ENCODE measurements at regions not wholly inside any gene's neighbourhood (a gene's known extent, or its start where the extent isn't known, plus 50 kb on each side); places are given as distances from the start of the nearest gene placed in this dataset.

GRCh38 chr22:48886604-48887393 lies 940.9 kb downstream of the BRD1 start:
- no peak for DNase-seq (ENCODE audit: low spot score)

GRCh38 chr22:48885919-48886305 lies 941.8 kb downstream of the BRD1 start:
- DNase-seq (ENCODE audit: low spot score) = no peak

DNA sequence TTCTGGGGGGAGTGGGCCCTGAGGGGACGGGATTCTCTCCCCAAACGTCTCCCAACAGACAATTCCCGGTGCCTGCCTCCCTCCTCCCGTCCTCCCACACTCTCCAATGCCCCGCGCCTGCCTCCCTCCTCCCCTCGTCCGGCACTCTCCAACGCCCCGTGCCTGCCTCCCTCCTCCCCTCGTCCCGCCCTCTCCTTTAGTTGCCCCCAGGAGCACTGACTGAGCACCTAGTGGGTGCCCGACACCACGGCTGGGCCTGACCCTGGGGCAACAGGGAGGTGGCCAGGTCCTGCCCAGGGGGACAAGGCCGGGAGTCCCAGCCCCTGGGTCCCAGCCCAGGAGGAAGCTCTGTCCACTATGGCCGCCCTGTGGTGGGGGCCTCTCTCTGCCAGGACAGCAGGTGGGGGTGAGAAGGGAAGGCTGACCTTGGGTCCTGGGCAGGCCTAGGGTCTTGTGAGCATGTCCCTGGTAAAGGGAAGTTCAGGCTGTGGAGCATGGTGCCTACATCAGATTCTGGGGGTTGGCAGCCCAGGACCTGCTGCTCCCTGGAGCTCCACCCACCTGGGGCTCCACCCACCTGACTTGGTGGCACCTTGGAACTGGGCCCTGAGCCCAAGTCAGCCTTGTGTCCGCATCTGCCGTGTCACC lies 942.3 kb downstream of the BRD1 start:
- DNase-seq (ENCODE audit: low spot score) = no peak

DNA sequence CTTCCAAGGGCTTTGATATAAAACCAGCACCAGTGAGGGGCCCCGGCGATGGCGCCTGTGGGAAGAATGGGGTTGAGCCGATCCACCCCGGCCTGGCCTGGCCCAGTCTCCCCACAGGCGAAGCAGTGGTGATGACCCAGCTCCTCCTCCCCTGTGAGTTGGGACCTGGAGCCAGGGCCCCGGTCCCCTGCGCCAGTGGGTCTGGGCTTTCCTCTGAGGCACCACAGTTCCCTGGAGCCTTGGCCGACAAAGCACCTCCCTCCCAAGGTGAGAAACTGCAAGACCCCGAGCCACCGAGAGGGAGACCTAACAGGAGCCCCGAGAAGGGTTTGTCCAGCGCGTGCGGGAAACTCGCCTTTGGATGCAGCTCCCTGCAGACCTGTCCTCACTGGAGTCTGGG lies 942.9 kb downstream of the BRD1 start:
- DNase-seq (ENCODE audit: low spot score) = no peak

- DNase-seq (ENCODE audit: low spot score) = no peak
Observed at GRCh38 chr22:48884324-48884723, 943.3 kb downstream of the BRD1 start.

DNA sequence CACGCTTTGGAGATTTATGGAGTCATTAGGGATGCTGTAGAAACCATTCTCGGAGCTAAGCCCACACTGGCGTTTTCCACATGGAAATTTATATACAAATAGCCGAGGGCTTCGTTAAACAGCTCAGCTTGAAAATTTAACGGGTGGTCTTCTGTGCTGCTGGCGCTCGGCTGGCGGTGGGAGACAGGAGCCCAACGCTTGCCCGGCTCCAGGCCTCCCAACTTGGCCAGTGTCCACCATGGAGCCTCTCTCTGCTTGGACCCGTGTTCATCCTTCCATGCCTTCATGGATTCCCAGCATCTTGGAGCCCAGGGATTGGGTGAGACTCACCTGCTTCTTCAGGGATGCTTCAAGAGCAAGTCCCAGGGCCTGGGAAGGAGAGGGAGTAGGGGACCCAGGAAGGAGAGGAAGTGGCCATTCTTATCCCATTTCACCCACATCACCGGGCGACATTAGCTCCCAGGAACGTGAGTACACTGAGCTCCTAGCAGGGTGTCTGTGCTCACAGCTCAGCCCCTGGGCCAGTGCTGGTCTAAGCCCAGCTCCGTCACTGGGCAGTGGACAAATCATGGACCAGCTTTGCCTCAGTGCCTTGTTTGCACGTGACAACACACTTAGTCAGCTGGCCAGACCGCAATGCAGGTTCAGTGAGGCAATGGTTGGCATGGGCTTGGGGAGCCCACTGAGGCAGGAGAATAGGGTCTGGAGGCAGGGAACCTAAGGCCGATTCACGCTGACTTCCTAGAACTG lies 944.3 kb downstream of the BRD1 start:
- no peak for DNase-seq (ENCODE audit: low spot score)

GRCh38 chr22:48882636-48883200 lies 945.0 kb downstream of the BRD1 start:
- DNase-seq (ENCODE audit: low spot score) = no peak

DNA sequence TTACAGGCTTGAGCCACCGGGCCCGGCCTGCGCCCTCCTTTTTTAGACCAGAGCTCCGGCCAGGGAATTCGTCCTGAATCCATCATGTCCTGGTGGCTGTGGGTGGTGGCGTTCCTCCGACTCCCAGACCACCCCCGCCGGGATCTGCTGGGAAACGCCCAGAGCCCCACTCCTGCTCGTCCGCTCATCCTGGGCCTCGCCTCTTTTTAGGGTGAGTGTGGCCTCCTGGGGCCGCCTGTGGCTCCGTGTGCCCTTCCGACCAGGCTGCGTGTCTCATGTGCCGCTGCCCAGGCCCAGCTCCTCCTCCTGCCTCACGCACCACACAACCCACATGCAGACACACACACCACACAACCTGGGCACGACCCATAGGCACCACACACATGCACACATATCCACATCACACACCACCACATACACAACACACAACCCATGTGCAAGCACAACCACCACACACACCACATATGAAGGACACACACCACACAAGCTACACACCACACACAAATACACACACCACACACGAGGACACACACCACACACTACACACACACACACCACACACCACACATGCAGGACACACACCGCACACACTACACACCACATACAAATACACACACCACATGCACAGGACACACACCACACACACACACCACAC lies 946.2 kb downstream of the BRD1 start:
- DNase-seq (ENCODE audit: low spot score) = no peak

GRCh38 chr22:48880749-48881148 lies 946.9 kb downstream of the BRD1 start:
- no peak for DNase-seq (ENCODE audit: low spot score)

DNA sequence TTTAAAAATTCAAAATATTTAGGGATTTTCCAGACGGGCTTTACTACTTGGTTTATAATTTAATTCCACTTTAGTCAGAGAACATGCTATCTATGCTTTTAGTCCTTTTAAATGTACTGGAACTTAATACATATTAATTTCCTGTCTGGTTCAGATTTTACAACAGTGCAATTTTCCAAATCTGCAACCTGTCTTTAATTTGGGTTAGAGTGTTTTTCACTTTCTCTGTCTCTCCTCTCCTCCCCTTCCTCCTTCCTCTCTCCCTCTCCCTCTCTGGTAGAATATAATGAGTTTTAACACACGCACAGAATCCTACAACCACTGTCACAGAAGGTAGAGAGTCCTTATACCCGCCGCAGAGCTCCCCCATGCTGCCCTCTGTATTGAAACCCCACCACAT lies 950.7 kb downstream of the BRD1 start:
- DNase-seq (ENCODE audit: low spot score) = no peak

DNA sequence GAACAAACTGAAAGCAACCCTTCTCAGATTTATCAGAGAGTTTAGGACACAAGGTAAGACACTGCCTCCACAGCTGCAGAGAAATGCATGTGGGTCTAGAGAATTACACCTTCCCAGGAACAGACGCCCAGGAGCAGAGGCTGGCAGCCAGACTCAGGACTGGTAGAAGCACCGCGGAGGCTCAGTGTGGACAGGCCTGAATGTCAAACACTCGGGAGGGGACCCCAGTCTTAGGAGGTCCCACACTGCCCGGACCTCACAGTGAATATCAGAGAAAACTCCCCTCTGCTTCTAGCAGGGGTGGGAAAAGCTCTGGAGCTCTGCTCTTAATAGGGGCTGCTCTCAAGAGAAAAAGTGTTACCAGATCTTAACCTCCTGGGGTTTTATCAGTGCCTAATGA lies 952.7 kb downstream of the BRD1 start:
- no peak for DNase-seq (ENCODE audit: low spot score)

- no peak for DNase-seq (ENCODE audit: low spot score)
Observed at GRCh38 chr22:48873191-48873520, 954.5 kb downstream of the BRD1 start.

- DNase-seq (ENCODE audit: low spot score) = no peak
Observed at GRCh38 chr22:48872271-48873190, 955.1 kb downstream of the BRD1 start.

DNA sequence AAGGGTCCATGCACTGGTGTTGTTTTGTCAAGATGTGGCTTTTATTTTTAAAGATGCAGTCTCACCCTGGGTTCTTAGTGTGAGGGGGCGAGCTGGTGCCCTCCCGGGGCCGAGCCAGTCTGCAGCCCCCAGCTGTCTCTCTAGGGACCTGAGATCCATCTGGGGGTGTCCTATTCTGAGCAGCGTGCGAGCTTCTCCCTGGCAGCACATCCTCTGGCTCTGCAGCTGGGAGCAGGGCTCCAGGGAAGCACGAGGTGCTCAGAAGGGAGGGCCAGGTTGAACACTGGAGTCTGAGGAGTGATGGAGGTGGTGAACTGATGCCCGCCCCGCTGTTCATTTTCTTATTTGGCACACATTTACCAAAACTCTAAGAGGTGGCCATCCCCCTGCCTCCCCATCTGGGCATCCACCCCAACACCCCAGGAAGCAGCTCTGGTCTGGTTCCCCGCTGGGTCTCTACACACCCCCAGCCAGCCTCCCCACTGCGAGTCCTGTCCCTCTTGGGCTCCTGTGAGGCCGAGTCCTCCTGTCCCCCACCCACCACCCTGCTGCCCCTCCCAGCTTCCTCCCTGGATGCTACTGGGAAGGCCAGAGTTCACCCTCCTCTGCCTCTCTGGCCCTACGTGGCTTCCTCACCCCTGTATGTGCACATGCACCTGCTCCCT lies 956.4 kb downstream of the BRD1 start:
- no peak for DNase-seq (ENCODE audit: low spot score)

DNA sequence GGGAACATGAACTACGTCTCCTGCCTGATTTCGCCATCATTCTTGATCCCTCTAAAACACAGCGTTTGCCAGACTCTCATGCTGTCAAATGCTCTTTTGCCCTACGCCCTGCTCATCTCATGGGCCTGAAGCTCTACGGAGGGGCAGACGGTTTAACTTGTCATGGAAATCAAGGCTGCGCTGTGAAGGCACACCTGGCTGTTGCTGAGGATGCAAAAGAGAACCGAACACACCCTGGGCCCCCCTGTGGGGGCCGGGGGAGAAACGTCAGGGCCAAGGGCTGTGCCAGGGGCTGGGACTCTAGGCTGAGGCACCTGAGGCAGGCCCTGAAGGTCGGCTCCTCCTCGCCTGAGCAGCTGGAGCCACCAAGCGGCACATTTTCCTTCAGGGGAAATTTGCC lies 957.2 kb downstream of the BRD1 start:
- DNase-seq (ENCODE audit: low spot score) = no peak

DNA sequence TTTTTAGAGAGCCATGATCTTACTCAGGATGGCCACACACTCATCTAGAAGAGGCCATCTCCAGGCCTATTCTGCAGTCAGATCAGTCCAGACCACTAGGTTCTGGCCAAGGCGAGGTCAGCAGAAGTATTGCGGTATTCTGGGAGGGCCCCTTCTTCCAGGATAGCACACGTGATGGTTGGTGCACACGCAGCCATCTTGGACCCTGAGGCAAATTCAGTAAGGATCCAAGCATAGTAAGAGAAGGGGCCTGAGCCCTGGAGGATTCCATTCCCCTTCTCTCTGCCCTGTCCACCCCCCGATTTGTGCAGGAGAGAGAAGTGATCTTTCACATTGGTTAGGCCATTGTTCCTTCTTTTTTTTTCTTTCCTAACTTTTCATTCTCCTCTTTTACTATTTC lies 957.9 kb downstream of the BRD1 start:
- no peak for DNase-seq (ENCODE audit: low spot score)

DNA sequence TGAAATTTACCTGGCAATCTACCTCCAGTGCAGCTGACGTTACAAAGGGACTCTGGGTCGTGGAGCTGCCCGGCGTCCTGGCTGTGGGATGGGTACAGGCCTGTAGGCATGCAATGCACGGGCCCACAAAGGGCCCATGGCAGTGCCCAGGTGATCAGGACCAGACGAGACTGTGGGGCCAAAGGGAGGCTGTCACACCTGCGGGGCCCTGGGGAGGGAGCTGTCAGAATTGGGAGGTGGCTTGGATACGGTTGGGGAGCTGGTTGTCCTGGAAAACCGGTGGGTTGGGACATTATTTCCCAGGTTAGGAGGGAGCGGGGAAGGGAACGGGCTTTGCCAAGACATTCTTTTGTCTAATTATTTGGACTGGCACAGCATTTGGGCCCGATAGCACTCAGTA lies 958.5 kb downstream of the BRD1 start:
- DNase-seq (ENCODE audit: low spot score) = no peak

DNA sequence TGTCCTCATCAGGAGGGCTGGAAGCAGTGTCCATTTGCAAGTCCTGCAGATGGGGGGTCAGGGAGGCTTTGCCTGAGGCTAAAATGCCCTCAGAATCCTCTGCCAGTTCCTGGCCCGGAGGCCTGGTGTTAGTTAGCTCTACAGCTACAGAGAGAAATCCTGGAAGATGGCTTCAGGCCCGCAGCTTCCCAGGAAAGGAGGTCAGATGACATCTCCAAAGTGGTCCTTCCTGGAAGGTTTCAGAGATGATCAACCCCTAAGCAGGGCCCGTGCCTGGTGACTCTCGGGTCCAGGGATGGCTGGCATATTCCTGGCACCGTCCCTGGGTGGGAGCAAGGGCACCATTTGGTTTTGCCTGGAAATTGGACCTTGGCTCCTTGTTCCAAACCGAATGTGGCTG lies 959.1 kb downstream of the BRD1 start:
- no peak for DNase-seq (ENCODE audit: low spot score)

- DNase-seq (ENCODE audit: low spot score) = no peak
Observed at GRCh38 chr22:48867891-48868290, 959.8 kb downstream of the BRD1 start.

DNA sequence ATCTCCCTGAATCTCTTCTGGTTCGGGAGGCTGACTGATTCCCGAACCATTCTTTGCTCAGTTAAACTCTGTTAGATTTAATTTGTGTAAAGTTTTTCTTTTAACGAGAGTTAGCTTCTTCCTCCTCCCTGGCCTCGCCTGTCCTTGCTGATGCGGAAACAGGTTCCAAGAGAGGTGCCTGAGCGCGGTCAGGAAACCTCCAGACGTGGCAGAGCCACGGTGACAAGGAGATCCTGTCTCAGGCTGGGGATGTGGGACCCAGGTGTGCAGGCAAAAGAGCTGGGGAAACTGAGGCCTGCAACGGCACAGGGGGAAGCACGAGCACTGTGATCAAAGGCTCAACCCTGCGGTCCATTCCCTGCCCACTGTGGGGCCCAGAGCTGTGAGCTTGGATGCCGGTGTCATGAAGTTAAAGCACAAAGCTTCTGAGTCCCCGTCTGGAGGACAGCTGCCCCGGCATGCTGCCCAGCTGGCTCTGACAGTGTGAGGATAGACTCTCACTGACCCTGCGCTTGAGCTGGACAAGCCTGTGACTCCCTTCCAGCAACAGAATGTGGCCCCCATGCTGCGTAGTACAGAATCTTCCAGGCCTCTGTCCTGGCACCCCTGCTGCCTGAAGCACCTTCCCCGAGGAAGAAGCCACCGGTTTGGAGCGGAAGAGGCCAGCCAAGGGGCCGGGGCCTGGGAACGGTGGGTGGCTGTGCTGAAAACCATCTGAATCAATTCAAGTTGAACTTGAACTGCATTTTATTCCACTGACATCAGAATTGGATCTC lies 960.6 kb downstream of the BRD1 start:
- DNase-seq (ENCODE audit: low spot score) = no peak

All from H4 (cell line).